Choroid plexus epithelial cell (primary cell): ENCODE measurements at regions not wholly inside any gene's neighbourhood (a gene's known extent, or its start where the extent isn't known, plus 50 kb on each side); places are given as distances from the start of the nearest gene placed in this dataset.

Experiments used
- DNase-seq: peaks from one replicate; pipeline ENCODE4 v3.0.0-alpha.2; 2010; ENCODE audit warnings: low read depth
- H3K4me3 ChIP-seq: 2 replicates; pipeline ENCODE4 v1.5.1; 2011; ENCODE audit warnings: low read depth, mild to moderate bottlenecking, control low read depth, low read length, moderate library complexity
- TF ChIP-seq, protein P1 (sequence below): conservative IDR thresholded peaks from 2 replicates; pipeline ENCODE4 v1.5.1; 2011; ENCODE audit warnings: low read depth, mild to moderate bottlenecking, control low read depth, inconsistent platforms, low read length, moderate library complexity

DNA sequence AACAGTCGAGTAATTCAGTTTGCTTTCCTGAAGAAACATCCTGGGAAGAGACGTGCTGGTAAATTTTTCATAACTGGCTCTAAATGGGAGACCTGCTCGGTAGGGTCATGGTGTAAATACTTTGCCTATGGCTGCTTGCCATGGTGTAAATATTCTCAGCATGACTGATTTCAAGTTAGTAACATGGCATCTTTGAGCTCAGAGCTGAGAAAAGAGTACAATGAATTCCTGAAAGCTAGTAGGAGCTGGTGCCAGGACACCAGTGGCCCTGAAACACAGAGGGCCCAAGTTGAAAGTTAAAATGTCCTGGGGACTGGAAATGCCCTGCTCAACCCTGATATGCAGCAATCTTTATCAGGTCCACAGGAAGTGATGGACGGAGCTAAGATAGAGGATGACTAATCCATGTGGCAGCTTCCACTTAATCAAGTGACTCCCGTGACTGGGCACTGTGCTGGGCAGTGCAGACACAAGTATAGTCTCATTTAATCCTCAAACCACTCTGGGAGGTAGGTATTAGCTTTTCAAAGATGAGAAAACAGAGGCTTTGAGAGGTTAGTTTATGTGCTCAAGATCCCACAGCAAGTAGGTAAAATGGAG, 130.1 kb upstream of the ADAMTS18 start:
- TF ChIP-seq, protein P1, sequence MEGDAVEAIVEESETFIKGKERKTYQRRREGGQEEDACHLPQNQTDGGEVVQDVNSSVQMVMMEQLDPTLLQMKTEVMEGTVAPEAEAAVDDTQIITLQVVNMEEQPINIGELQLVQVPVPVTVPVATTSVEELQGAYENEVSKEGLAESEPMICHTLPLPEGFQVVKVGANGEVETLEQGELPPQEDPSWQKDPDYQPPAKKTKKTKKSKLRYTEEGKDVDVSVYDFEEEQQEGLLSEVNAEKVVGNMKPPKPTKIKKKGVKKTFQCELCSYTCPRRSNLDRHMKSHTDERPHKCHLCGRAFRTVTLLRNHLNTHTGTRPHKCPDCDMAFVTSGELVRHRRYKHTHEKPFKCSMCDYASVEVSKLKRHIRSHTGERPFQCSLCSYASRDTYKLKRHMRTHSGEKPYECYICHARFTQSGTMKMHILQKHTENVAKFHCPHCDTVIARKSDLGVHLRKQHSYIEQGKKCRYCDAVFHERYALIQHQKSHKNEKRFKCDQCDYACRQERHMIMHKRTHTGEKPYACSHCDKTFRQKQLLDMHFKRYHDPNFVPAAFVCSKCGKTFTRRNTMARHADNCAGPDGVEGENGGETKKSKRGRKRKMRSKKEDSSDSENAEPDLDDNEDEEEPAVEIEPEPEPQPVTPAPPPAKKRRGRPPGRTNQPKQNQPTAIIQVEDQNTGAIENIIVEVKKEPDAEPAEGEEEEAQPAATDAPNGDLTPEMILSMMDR: no peak
- peak; percentile 82 for DNase-seq

DNA sequence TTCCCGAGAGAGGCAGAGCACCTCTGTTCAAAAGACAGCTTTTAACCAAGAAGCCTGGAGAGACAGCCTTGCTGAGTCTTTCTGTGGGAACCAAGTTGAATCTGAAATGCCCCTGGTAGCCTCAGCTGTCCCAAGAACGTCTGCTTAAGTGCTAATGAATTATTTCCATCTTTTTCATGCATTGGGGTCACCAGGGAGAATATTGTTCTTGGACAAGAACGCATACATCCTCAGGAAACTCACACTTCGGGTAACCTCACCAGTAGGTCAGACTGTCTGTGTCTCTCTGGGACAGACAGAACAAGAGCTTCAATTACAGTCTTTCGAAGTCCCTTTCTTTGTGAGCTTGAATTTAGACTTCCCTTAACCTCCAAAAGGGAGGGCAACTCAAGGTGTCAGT, 134.6 kb upstream of the ADAMTS18 start:
- TF ChIP-seq, protein P1: no peak
- DNase-seq: peak; percentile 32
- no peak overlapping the region for H3K4me3 ChIP-seq

More for the DNA sequence above, 130.1 kb upstream of the ADAMTS18 start:
- H3K4me3 ChIP-seq: no peak overlapping the region

DNA sequence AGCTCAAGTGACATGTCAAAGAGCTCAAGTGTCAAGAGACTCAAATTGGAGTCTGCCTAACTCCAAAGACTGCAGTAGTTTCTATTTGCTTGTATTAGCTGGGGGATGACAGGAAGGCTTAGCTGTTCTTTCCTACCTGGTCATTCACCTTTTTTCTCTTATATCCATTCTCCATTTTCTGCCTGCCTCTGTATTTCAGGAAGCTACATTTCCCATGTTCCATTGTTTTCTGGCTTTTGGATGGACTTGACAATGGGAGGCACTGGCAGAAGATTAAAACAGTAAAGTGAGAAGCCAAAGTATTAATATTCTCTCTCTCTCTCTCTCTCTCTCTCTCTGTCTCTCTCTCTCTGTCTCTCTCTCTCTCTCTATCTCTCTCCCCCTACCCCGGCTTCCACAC, 135.7 kb upstream of the ADAMTS18 start:
- no peak overlapping the region for H3K4me3 ChIP-seq
- TF ChIP-seq, protein P1: no peak
- DNase-seq: no peak

DNA sequence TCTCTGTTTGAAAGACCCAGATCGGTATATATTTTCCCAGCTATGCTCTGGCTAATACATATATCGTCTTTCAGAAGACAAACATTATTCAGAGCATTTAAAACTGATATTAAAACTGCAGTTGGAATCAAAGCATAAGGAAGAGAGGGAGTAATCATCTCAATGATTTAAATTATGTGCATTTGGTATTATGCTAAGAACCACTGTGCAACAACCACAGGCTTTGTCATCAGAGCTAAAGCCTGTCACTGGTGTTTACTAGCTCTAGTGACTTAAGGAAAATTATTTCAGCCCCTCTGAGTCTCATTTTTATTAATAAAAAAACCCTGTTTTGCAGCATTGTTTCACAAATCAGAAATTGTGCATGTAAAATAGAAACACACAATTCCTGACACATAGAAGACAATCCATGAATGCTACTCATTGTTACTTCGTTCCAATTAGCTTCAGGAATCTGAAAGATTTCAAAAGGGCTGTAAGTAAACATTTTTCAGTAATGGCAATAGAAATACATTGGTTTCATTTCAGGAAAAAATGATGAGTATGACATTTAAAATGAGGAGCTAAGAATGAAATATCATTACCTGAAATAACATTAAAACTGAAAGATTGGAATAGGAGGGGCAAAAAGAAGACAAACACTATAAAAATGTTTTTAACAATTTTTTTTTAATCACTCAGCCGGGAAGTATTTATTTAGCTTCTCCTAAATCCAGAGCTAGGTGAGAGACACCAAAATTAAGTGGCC, 136.5 kb upstream of the ADAMTS18 start:
- TF ChIP-seq, protein P1: no peak
- DNase-seq: no peak

DNA sequence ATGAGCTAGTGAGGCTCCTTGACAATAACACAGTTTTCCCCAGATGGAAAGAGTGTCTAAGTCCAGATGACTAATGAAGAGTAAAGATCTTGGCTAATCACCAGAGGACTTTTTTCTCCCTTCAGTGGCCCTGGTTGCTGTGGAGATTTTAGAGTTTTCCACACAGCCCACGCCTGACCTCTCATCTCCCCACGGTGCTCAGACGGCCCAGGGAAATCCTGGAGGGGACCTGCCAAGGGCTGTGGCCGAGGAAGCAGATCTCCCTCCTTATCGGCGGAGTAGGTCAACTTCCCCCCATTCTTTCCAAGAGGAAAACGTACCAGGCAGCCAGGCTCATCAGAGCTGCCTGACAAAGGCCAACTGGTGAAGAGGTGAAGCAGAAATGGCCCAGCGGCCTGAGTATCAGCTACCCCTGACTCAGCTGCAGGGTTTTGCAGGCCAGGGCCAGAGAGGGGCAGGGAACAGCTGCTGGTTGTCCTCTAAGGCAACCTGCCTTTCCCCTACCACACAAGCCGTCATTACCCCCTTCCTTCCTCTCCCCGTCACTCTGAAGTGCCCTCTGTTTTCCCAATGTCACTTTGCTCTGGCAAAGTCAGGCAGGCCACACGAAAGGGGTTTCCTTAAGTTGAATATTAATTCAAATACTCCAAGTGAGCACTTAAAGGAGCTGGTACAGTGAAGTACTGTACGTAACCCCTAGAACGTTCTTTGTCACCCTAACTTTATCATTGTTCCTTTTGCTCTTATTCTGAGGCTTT, 140.2 kb upstream of the ADAMTS18 start:
- H3K4me3 ChIP-seq: no peak overlapping the region
- TF ChIP-seq, protein P1: no peak
- peak; percentile 60 for DNase-seq

More for the DNA sequence above, 136.5 kb upstream of the ADAMTS18 start:
- no peak overlapping the region for H3K4me3 ChIP-seq

DNA sequence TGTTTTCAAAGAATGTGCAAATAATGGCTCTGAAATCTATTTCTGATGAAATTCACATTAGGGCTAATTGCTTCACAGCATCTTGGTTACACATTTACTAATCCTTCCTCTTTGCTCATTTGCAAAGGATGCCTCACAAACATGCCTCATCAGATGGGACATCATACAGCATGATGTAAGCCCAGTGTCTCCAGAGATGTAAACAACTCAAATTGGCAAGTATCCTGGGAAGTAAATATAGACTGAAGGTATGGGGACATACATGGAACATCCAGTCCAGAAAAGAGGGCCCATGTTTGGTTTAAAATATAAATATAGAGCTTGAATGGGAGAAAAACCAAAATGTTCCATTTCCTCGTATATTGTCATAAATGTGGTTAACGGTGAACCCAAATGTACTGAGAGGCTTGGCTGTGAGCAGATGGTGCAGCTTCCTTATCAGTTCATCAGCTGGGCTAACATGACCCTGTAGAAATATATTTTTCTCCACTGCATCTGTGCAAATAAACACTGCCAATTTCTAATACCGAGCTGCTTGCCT, 142.9 kb upstream of the NUDT7 start:
- no peak overlapping the region for H3K4me3 ChIP-seq
- DNase-seq: peak; percentile 84
- TF ChIP-seq, protein P1: no peak
